Tibial nerve (tissue), 4 donors: ENCODE measurements at regions not wholly inside any gene's neighbourhood (a gene's known extent, or its start where the extent isn't known, plus 50 kb on each side); places are given as distances from the start of the nearest gene placed in this dataset.

Experiments
- CTCF ChIP-seq, 5 experiments: fragments of 200-600 bp in 3 of 5; fragments of 450-650 bp in 2 of 5; sonication (generic) in 3 of 5; IDR thresholded peaks; one replicate each; pipeline ENCODE4 v1.5.1; 2016 to 2019; ENCODE audit warnings: antibody characterized with exemption in 5 of 5, mild to moderate bottlenecking in 3 of 5, moderate library complexity in 2 of 5
- EP300 ChIP-seq, 2 donors: sonication (generic); formaldehyde crosslinking; IDR thresholded peaks; one replicate each; pipeline ENCODE4 v1.6.1; 2017; ENCODE audit warnings: antibody characterized with exemption in 2 of 2, mild to moderate bottlenecking in 1 of 2
- POLR2A ChIP-seq, 2 donors: fragments of 450-650 bp; IDR thresholded peaks; one replicate each; pipeline ENCODE4 v1.6.1; 2017; ENCODE audit warnings: antibody characterized with exemption in 2 of 2, mild to moderate bottlenecking in 2 of 2, moderate library complexity in 2 of 2

- no peak for TF ChIP-seq CTCF (IDR thresholded peaks at IDR 0.05)
- no peak for TF ChIP-seq POLR2A (IDR thresholded peaks at IDR 0.05)
- TF ChIP-seq EP300 (IDR thresholded peaks at IDR 0.05) = no peak
These were observed 915.5 kb upstream of the LCORL start for GRCh38 chr4:18937080-18937479.
